Panc1 (cell line): ENCODE measurements at regions not wholly inside any gene's neighbourhood (a gene's known extent, or its start where the extent isn't known, plus 50 kb on each side); places are given as distances from the start of the nearest gene placed in this dataset.

Experiments
- POLR2AphosphoS5 ChIP-seq: IDR thresholded peaks from 2 replicates; pipeline ENCODE4 v1.6.1; 2012; ENCODE audit warnings: mild to moderate bottlenecking, low read depth, low read length, moderate library complexity
- SIN3A ChIP-seq: IDR thresholded peaks from 2 replicates; pipeline ENCODE4 v1.6.1; 2012; ENCODE audit warnings: low read depth, mild to moderate bottlenecking, low read length, moderate library complexity, borderline replicate concordance; ENCODE audit not compliant: insufficient read depth
- TF ChIP-seq, protein P1 (sequence below): fragments of 450-650 bp; IDR thresholded peaks from 2 replicates; pipeline ENCODE4 v1.5.1; 2017; ENCODE audit warnings: mild to moderate bottlenecking

DNA sequence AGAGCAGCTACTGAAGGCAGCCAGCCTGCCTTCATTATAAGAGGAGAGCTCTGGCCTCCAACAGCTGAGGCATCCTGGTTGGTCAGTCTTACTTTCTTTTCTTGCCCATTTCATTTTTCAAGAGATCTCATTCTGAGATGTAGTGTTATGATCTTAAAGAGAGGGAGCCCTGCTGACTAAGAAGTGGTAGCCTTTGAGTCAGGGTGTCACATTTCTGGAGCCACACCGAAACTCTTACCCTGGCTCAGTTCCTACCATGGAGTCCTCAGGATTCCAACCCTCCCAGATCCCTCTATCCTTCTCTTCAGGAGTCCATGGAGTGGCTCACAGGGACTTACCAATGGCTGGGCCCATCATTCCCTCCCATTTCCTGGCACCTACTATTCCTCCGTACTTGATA lies 386.1 kb upstream of the LARGE1 start:
- TF ChIP-seq, protein P1, sequence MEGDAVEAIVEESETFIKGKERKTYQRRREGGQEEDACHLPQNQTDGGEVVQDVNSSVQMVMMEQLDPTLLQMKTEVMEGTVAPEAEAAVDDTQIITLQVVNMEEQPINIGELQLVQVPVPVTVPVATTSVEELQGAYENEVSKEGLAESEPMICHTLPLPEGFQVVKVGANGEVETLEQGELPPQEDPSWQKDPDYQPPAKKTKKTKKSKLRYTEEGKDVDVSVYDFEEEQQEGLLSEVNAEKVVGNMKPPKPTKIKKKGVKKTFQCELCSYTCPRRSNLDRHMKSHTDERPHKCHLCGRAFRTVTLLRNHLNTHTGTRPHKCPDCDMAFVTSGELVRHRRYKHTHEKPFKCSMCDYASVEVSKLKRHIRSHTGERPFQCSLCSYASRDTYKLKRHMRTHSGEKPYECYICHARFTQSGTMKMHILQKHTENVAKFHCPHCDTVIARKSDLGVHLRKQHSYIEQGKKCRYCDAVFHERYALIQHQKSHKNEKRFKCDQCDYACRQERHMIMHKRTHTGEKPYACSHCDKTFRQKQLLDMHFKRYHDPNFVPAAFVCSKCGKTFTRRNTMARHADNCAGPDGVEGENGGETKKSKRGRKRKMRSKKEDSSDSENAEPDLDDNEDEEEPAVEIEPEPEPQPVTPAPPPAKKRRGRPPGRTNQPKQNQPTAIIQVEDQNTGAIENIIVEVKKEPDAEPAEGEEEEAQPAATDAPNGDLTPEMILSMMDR, result no peak
- TF ChIP-seq POLR2AphosphoS5 (no peak), SIN3A (no peak)
